A673 (cell line): ENCODE measurements at regions not wholly inside any gene's neighbourhood (a gene's known extent, or its start where the extent isn't known, plus 50 kb on each side); places are given as distances from the start of the nearest gene placed in this dataset.

Experiments
- CTCF ChIP-seq: fragments of 300-800, 200-600 bp; sonication (generic); conservative IDR thresholded peaks from 2 replicates; pipeline ENCODE4 v1.5.1; 2017; ENCODE audit warnings: low read depth, mild to moderate bottlenecking, antibody characterized with exemption, low read length, moderate library complexity, mixed read lengths
- EZH2 ChIP-seq: fragments of 200-600 bp; sonication (generic); IDR thresholded peaks from 2 replicates; pipeline ENCODE4 v1.6.1; 2017; ENCODE audit warnings: borderline replicate concordance, low read depth, mild to moderate bottlenecking, mixed read lengths, antibody characterized with exemption, low read length; ENCODE audit not compliant: poor library complexity, severe bottlenecking

- TF ChIP-seq CTCF, result no peak
- no peak for TF ChIP-seq EZH2
Observed at GRCh38 chr15:97473627-97474026, 486.9 kb upstream of the ARRDC4 start.
